ENCODE measurements at regions not wholly inside any gene's neighbourhood (a gene's known extent, or its start where the extent isn't known, plus 50 kb on each side); places are given as distances from the start of the nearest gene placed in this dataset.

GRCh38 chr15:39066677-39067076 is 502.1 kb upstream of the RASGRP1 start:
- TF ChIP-seq POLR2A (IDR thresholded peaks at IDR 0.05) (no peak), CTCF (IDR thresholded peaks at IDR 0.05) (no peak)

Measured in transverse colon (tissue), 3 donors.